ENCODE measurements at regions not wholly inside any gene's neighbourhood (a gene's known extent, or its start where the extent isn't known, plus 50 kb on each side); places are given as distances from the start of the nearest gene placed in this dataset.

GRCh38 chr4:18401868-18402267 lies 380.3 kb upstream of the LCORL start:
- H2AFZ ChIP-seq (ENCODE audit: low read depth, low read length), result no peak overlapping the region
- CTCF ChIA-PET, result no interaction called here
- no peaks in the 10 kb centered on the region for H3K27me3 ChIP-seq (ENCODE audit: control insufficient read depth in 2 of 2, insufficient read depth in 2 of 2, low read length in 2 of 2)
- no peaks in the 10 kb centered on the region for H3K36me3 ChIP-seq (ENCODE audit: control insufficient read depth in 2 of 2, extremely low read depth in 1 of 2, insufficient read depth in 2 of 2, low read length in 2 of 2)
- no peak overlapping the region for H3K4me3 ChIP-seq (replicated peaks in 1 of 3; ENCODE audit: insufficient read depth in 1 of 3, low read depth in 1 of 3, low read length in 3 of 3)
- H3K4me1 ChIP-seq (ENCODE audit: control insufficient read depth, extremely low read depth, insufficient read depth, low read length), result no peaks in the 10 kb centered on the region
- BruUV-seq (replicated peaks), result no TSS peak
- H3K4me2 ChIP-seq (ENCODE audit: insufficient read depth, low read length), result no peak overlapping the region
- POLR2A ChIA-PET, result no interaction called here
- DNase-seq (ENCODE audit: low read depth, low spot score), result no peak
- H3K9ac ChIP-seq (replicated peaks; ENCODE audit: extremely low read depth, insufficient read depth, low read length), result no peak overlapping the region
- no peaks in the 10 kb centered on the region for H3K9me3 ChIP-seq (replicated peaks; ENCODE audit: control insufficient read depth, insufficient read depth, low read length)
- TF ChIP-seq MYC (IDR thresholded peaks at IDR 0.05; ENCODE audit: low read depth, low read length) (no peak), GATA2 (IDR thresholded peaks at IDR 0.05; ENCODE audit: insufficient read depth, insufficient read length, low read depth, low read length) (no peak), EZH2 (IDR thresholded peaks at IDR 0.05; ENCODE audit: borderline replicate concordance, low read depth, low read length, severe bottlenecking) (no peak), FOS (IDR thresholded peaks at IDR 0.05; ENCODE audit: borderline replicate concordance, insufficient read depth, low read length) (no peak), POLR2AphosphoS5 (IDR thresholded peaks at IDR 0.05; ENCODE audit: insufficient read depth, low read depth, low read length) (no peak), POLR2A (IDR thresholded peaks at IDR 0.05; ENCODE audit: low read depth, low read length) (no peak), CTCF (IDR thresholded peaks at IDR 0.05; ENCODE audit: extremely low read depth in 1 of 2, insufficient read depth in 1 of 2, low read depth in 1 of 2, low read length in 2 of 2) (no peak), JUN (IDR thresholded peaks at IDR 0.05; ENCODE audit: borderline replicate concordance, insufficient read depth, insufficient read length, low read depth) (no peak), MAX (IDR thresholded peaks at IDR 0.05; ENCODE audit: insufficient read depth, insufficient read length) (no peak)
- no peak for FAIRE-seq
- H3K9me1 ChIP-seq (replicated peaks; ENCODE audit: control insufficient read depth, extremely low read depth, insufficient read depth, low read length), result no peaks in the 10 kb centered on the region
- dilution Hi-C loops (cut with MboI; ENCODE audit: extremely low pct_ligation_motif_present, low sequenced_read_pairs) (no loop called here), intact Hi-C loops (cut with micrococcal nuclease) (no loop called here)
- no peaks in the 10 kb centered on the region for H4K20me1 ChIP-seq (replicated peaks; ENCODE audit: control insufficient read depth, extremely low read depth, insufficient read depth, low read length)
- no peaks in the 10 kb centered on the region for H3K79me2 ChIP-seq (ENCODE audit: control insufficient read depth, insufficient read depth, low read length)
- H3K27ac ChIP-seq (ENCODE audit: insufficient read depth, low read depth, low read length), result no peak overlapping the region

Data from endothelial cell of umbilical vein (primary cell).